NCI-H2227 treated with DMSO at 0.1 percent for 48 hours (cell line): ENCODE measurements at regions not wholly inside any gene's neighbourhood (a gene's known extent, or its start where the extent isn't known, plus 50 kb on each side); places are given as distances from the start of the nearest gene placed in this dataset.
"Not testable (repeated sequence)": the region's sequence is repeated elsewhere in the genome, so short reads cannot be mapped to it uniquely, and the experiment has no call there.

Experiments used
- DNase-seq: peaks from one replicate; lab custom pipeline; 2025; lab: John Stamatoyannopoulos, UW

DNA sequence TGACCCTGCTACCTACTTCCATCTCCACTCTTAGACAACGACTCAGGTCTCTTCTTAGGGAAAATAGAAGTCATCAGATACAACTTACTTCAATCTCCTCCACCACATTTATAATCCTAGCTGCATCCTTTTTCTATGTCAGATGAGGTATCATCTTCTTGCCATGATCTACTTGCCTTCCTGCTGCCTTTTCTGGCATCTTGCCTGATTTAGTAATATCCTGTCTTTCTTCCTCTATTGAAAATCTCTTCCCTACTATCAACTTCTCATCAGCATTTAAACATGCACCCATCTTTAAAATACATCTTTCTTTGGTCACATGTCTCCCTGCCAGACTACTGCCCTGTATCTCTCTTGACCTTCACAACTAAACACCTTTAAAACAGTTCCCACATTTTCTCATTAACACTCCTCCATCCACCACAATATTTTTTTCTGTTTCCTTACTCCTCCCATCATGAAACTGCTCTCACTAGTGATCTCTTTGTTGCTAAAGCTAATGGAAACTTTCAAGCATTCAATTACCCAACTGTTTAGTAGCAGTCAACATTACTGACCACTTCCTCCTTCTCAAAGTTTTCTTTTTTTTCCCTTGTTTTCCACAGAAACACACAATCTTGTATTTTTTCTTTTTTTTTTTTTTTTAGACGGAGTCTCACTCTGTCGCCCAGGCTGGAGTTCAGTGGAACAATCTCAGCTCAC lies 100.8 kb upstream of the CXorf66 start:
- DNase-seq: no peak

DNA sequence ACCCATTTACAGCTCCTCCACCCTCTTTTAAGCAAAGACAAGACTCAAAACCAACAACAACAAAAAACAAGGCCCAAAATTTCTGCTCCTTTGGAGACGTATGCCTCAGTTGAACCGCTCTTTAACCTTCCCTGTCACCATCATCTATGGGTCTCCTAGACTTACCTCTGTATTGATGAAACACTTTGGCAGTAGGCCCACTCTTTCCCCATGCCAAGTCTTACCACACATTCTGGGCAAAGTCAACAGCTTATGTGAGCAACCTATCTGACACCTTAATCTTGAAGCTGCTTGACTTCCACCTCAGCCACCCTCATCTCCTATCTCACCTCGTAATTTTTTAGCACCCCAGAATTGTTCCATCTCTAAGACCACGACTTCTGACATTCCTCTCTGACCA lies 99.7 kb upstream of the CXorf66 start:
- no peak for DNase-seq

DNA sequence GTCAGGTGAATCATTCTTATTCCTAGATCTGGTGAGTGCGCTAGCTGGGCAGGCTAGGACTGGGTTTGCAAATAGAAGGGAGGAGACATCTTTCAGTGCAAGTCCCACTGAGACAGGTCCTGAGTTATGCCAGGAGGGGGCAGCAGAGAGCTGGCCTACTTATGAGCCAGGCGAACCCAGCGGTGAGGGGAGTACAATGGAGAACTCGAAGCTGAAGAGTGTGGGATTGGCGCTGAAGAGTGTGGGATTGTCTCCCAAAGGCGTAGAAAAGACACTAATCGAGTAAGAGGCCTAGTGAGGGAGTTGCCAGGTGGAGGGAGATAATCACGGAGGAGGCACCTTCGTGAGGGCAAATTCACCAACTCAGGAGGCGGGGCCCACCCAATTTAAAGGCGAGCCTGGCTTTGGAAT lies 91.7 kb upstream of the CXorf66 start:
- DNase-seq: peak; percentile 22

DNA sequence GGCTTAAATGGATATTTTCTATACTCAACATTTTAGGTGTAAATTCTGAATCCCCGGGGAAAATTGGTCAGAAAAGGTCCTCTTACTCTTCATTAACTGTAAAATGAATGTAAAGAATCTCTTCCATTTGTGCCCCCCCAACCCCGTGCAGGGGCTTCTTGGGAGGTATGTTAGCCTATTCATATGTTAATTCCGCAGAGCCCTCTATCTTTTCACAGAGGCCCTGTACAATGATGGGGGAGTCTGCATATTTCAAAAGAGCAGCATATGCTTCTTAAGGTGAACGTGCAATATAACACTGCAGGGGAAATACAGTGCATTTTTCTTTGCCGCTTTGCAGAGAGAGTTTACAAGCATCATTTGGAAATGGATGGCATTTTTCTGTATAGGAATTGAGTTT lies 88.5 kb upstream of the CXorf66 start:
- DNase-seq: no peak

DNA sequence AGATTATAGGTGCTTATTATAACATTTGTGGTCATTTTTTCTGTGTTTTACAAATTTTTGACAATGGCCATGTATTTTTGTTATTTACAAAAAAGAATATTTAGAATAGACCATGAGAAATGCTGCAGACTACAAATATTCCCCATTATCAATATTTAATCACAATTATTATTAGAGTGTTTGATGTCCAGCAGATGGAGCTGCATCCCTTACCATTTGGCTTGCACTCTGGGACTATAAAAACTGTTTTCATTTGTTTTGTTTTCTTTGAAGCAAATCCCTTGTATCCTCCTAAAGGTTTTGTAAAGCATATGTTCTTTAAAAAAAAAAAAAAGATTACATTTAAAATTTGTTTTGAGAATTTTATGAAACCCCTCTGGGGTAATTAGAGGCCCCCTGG lies 85.6 kb upstream of the CXorf66 start:
- no peak for DNase-seq

DNA sequence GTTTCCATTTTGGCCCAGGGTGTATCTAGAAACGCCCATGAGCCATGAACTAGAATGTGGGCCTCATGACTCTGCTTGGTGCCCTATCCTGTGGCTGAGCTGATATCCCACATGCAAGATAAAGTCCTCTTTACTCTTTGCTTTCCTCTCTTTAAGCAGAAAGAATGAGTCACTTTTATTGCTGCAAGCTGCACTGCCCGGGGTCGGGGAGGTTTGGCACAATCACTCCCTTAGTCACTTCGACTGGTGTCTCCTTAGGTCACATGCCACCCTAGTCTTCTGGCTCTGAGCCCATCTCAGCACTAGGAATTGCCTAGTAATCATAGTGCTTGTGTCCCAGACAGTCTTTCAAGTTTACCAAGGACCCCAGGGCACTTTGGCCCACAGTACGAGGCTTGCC lies 75.1 kb upstream of the CXorf66 start:
- DNase-seq: no peak

DNA sequence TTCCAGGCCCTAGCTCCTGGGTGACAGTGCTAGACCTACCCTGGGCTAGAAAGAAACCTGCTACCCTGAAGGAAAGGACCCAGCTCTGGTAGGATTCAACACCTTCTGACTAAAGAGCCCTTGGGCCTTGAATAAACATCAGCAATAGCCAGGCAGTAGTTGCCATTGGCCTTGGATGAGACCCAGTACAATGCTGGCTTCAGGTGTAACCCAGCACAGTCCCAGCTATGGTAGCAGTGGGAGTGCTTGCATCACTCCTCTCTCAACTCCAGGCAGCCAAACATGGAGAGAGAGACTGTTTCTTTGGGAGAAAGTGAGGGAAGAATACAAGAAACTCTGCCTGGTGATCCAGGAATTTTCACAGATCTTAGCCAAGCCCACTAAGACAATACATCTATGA lies 73.5 kb upstream of the CXorf66 start:
- no peak for DNase-seq

DNA sequence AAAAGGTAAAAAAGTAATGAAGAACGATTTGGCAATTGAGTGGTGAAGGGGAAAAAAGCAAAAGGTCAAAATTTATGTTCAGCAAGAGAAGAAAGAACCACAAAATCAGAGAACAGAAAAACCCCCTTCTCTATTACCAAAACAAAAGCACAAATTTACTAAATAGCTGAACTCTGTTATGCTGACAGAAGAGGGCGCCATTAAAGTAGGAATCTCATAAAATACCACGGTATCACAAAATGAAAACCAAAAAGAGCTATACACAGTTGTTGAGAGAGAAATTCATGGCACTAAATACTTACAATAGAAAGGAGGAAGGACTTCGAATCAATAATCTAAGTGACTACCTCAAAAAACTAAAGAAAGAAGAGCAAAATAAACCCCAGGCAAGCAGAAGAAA lies 69.6 kb upstream of the CXorf66 start:
- no peak for DNase-seq

DNA sequence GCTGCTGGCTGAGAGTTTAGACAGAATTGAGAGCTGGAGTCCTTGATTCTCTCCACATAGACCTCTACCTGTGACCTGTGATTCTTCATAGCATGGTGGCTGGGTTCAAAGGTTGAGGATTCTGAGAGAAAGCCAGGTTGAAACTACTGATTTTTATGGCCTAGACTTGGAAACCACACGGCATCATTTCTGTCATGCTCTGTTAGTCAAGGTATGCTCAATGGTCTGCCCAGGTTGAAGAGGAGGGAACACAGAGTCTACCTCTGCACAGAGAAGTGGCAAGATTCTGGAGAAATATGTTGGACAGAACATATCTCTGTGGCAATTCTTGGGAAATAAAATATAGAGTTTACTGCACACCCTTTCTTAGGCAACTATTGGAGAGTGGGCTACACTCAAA lies 57.2 kb upstream of the CXorf66 start:
- DNase-seq: no peak

DNA sequence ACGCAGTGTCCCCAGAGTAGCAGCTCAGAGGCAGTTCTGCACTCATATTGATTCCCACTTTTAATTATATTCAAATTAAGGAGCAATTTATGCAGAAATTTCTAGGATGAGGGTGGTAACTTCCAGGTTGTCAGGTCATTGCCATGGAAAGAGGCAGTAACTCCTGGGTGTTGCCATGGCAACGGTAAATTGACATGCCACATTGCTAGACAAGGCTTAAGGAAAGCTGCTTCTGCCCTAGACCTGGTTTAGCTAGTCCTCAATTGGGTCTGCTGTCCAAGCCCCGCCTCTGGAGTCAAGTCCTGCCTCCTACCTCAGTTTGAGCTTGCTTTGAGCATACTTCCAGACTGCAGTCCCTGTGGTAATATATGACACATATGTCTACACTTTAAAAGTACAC lies 53.8 kb upstream of the CXorf66 start:
- DNase-seq: not testable (repeated sequence)
